HepG2 (cell line): ENCODE measurements at regions not wholly inside any gene's neighbourhood (a gene's known extent, or its start where the extent isn't known, plus 50 kb on each side); places are given as distances from the start of the nearest gene placed in this dataset.

ENCODE experiments used
- ATAC-seq: fragments of 200-7000 bp; cut with Tn5 transposase; 3 replicates; pipeline ENCODE4 v1.9.1; 2020; ENCODE audit warnings: mild to moderate bottlenecking, moderate library complexity
- BruUV-seq: library from RNA; stranded (reverse); fragments of 400-500 nt; replicated peaks from 2 replicates; lab custom pipeline; 2021; lab: Mats Ljungman, UMichigan
- CTCF ChIA-PET: fragments of 300-600 bp; formaldehyde crosslinking; extraction: SDS; loops from one replicate; lab custom pipeline; 2021; ENCODE audit warnings: low total read pairs, inconsistent platforms, low intra/inter-chr PET ratio; lab: Yijun Ruan, JAX
- POLR2A ChIA-PET: fragments of 350-600 bp; sonication (Branson Sonifier 250); formaldehyde crosslinking; loops from one replicate; lab custom pipeline; 2020; ENCODE audit warnings: antibody characterized with exemption, inconsistent platforms; lab: Yijun Ruan, JAX
- DNase-seq: peaks from one replicate; pipeline ENCODE4 v3.0.0-alpha.2; 2015; ENCODE audit warnings: low spot score
- FAIRE-seq: peaks from 3 replicates; lab custom pipeline; 2011; peaks lifted over from hg19 to GRCh38; lab: Jason Lieb, UNC
- H2AFZ ChIP-seq: one replicate; pipeline ENCODE4 v1.6.1; 2011; ENCODE audit warnings: low read length, inconsistent platforms
- H3K27ac ChIP-seq: fragments of 300-600 bp; 3 replicates; pipeline ENCODE4 v1.8.0; 2011; ENCODE audit warnings: mixed run types, mild to moderate bottlenecking, mixed read lengths, low read length, inconsistent platforms; ENCODE audit not compliant: insufficient read depth; ENCODE audit errors: extremely low read length
- H3K27me3 ChIP-seq, 2 experiments: fragments of 200-600 bp in 1 of 2; 2 replicates in 1 of 2; 3 replicates in 1 of 2; pipeline versions ENCODE4 v1.6.0 to v1.8.0; 2011; ENCODE audit warnings: low read length in 2 of 2, mild to moderate bottlenecking in 2 of 2, moderate library complexity in 2 of 2, inconsistent platforms in 1 of 2; ENCODE audit not compliant: insufficient read depth in 2 of 2, control insufficient read depth in 1 of 2
- H3K36me3 ChIP-seq, 2 experiments: fragments of 200-600 bp in 1 of 2; replicated peaks in 1 of 2; 2 replicates in 1 of 2; 3 replicates in 1 of 2; pipeline versions ENCODE4 v1.5.1 to v1.8.0; 2011; ENCODE audit warnings: low read length in 2 of 2, inconsistent platforms in 1 of 2; ENCODE audit not compliant: insufficient read depth in 2 of 2, control insufficient read depth in 1 of 2
- H3K4me1 ChIP-seq: 2 replicates; pipeline ENCODE4 v1.5.1; 2012; ENCODE audit warnings: low read length, inconsistent platforms; ENCODE audit not compliant: insufficient read depth
- H3K4me2 ChIP-seq: 2 replicates; pipeline ENCODE4 v1.6.0; 2011; ENCODE audit warnings: low read depth, low read length, inconsistent platforms
- H3K4me3 ChIP-seq, 3 experiments: fragments of 200-600 bp in 1 of 3; sonication (generic), shearing (Covaris generic) in 1 of 3; replicated peaks in 1 of 3; 2 replicates each; pipeline ENCODE4 v1.5.1; 2011 to 2016; ENCODE audit warnings: low read length in 3 of 3, inconsistent platforms in 2 of 3, low read depth in 2 of 3, mild to moderate bottlenecking in 2 of 3, control low read depth in 1 of 3, mixed read lengths in 1 of 3; ENCODE audit not compliant: insufficient read depth in 1 of 3
- H3K79me2 ChIP-seq: one replicate; pipeline ENCODE4 v1.6.1; 2011; ENCODE audit warnings: low read length, inconsistent platforms; ENCODE audit not compliant: insufficient read depth
- H3K9ac ChIP-seq: 2 replicates; pipeline ENCODE4 v1.6.0; 2011; ENCODE audit warnings: mild to moderate bottlenecking, low read depth, low read length, inconsistent platforms; ENCODE audit not compliant: insufficient read depth
- H3K9me3 ChIP-seq: 2 replicates; pipeline ENCODE4 v1.5.1; 2012; ENCODE audit warnings: mild to moderate bottlenecking, low read length
- H4K20me1 ChIP-seq: 2 replicates; pipeline ENCODE4 v1.6.0; 2011; ENCODE audit warnings: inconsistent platforms, mild to moderate bottlenecking, low read length, moderate library complexity; ENCODE audit not compliant: insufficient read depth
- CEBPB ChIP-seq: IDR thresholded peaks from 2 replicates; pipeline ENCODE4 v1.6.1; 2011; ENCODE audit warnings: low read depth, low read length, improper control_type of control experiment, borderline replicate concordance
- MEIS1 ChIP-seq: sonication (generic); formaldehyde crosslinking; IDR thresholded peaks from 2 replicates; pipeline ENCODE4 v1.9.0; 2021; ENCODE audit warnings: mild to moderate bottlenecking, missing genetic modification reagents, moderate library complexity, borderline replicate concordance
- MYPOP ChIP-seq: sonication (generic); formaldehyde crosslinking; IDR thresholded peaks from 2 replicates; pipeline ENCODE4 v1.8.1; 2023; ENCODE audit warnings: mild to moderate bottlenecking, moderate library complexity, missing genetic modification reagents
- PRPF4 ChIP-seq: fragments of 200-400 bp; formaldehyde crosslinking; IDR thresholded peaks from 2 replicates; pipeline ENCODE4 v1.6.1; 2016; ENCODE audit warnings: low read length, low read depth; ENCODE audit not compliant: poor library complexity, severe bottlenecking
- TEF ChIP-seq: sonication (generic); formaldehyde crosslinking; IDR thresholded peaks from 2 replicates; pipeline ENCODE4 v1.5.0; 2020; ENCODE audit warnings: missing genetic modification reagents
- TMF1 ChIP-seq: sonication (generic); formaldehyde crosslinking; IDR thresholded peaks from 2 replicates; pipeline ENCODE4 v1.8.1; 2022; ENCODE audit warnings: low read depth, missing genetic modification reagents
- ZNF205 ChIP-seq: IDR thresholded peaks from 2 replicates; pipeline ENCODE4 v1.6.1; 2018; ENCODE audit warnings: missing biosample characterization, missing genetic modification reagents
- WGBS: methylation state at CpG from one replicate; pipeline ENCODE4 v1.1.6; 2017; ENCODE audit warnings: low lambda C conversion rate; 5-methylcytosine and 5-hydroxymethylcytosine counted together
- in situ Hi-C: cut with HindIII; loops from 2 replicates; pipeline ENCODE4 v1.10.0; 2017; ENCODE audit warnings: low pct_unique_long_range_greater_than_20kb; ENCODE audit not compliant: extremely low pct_ligation_motif_present
- intact Hi-C: fragments of 100-400 bp; cut with micrococcal nuclease; formaldehyde crosslinking; loops from one replicate; pipeline ENCODE4 v1.10.0; 2022; ENCODE audit not compliant: unreplicated experiment

DNA sequence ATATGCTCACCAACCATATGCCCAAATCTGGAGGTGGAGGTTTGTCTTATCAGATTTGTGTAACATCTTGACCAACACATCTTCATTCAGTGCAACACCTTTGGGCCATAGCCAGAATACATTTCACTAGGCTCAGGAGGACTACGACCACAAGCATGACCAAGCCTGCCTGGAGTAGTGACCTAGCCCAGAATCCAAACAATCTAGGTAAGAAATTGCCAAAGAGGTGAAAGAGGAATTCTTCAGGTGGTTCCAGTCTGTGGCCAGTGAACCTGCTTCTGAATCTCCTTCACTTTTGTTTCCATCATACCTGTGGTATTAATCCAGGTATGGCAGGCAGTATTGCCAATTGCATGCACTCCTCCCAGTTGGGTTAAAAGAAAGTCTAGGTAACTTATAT is 112.8 kb upstream of the RAB18 start (continued):
- TF ChIP-seq TEF (CRISPR knock-in tag), result no peak
- TF ChIP-seq ZNF205 (CRISPR knock-in tag), result no peak
- TF ChIP-seq MEIS1 (CRISPR knock-in tag), result no peak

DNA sequence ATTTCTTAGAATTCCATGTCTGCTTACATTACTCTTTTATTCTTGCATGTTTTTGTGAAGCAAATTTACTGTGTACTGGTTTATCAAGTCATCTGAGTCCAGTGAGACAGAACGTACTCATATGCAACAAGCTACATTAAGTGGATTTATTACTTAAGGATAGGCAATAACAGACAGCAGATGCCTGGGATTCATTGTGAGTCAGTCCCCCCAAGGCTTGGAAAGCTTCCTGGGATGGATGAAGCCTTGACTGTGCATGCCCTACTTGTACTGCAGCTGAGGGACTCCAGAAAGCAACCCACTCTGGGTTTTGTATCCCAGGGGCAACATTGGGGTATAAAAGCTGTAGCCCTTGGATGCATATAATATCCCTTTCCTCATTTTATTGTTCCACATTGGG is 113.4 kb upstream of the RAB18 start:
- intact Hi-C loops, result no loop called here
- Histone ChIP-seq H3K79me2 (no peaks in the 10 kb centered on the region), H3K4me1 (no peaks in the 10 kb centered on the region), H3K36me3 (no peaks in the 10 kb centered on the region), H3K9me3 (peaks cover 11% of the 10 kb centered on the region; the same call in 1 of the 2 replicates), H4K20me1 (no peaks in the 10 kb centered on the region), H3K27ac (no peak overlapping the region), H3K4me3 (no peak overlapping the region), H3K9ac (no peak overlapping the region), H3K4me2 (no peak overlapping the region), H2AFZ (no peak overlapping the region), H3K27me3 (peaks cover 0 to 1% of the 10 kb centered on the region in 2 experiments; a peak in 1 of 5 replicates)
- CTCF ChIA-PET, result no interaction called here
- BruUV-seq, result no TSS peak
- no peak for ATAC-seq
- POLR2A ChIA-PET, result no interaction called here
- no peak for DNase-seq
- in situ Hi-C loops, result no loop called here
- TF ChIP-seq PRPF4 (no peak), TMF1 (no peak)
- no peak for FAIRE-seq
- whole genome bisulfite sequencing, result 0% methylated on average over 1 of the region's 1 CpG

DNA sequence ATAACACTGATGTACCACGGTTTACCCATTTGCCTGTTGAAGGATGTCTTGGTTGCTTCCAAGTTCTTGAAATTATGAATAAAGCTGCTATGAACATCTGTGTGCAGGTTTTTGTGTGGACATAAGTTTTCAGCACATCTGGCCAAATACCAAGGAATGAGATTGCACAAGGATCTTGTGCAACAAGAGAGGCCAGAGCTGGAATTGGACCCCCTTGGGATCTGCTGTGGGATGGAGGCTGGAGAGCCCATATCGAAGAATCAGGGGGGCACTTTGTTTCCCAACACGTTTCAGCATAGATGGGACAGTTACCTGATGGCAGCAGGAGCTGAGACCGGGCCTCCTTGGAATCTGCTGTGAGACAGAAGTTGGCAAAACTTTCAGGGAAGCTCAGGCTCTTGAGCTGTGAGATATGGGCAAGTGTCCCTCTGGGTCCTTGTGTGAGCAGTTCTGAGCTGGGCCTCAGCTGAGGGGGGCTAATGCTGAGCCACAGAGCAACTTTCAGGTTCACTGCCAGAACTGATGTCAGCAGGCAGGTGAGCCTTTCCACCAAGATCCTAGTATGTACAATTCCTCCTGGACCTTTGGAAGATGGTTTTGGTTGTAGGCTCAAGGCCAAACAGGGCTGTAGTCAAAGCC is 115.2 kb upstream of the RAB18 start:
- ATAC-seq (no peak), FAIRE-seq (no peak), DNase-seq (no peak)
- H3K27me3 ChIP-seq, result peaks cover 0 to 1% of the 10 kb centered on the region in 2 experiments; a peak in 2 of 5 replicates
- no peaks in the 10 kb centered on the region for H4K20me1 ChIP-seq
- ChIA-PET CTCF (no interaction called here), POLR2A (no interaction called here)
- peaks cover 3% of the 10 kb centered on the region; the same call in 1 of the 2 replicates for H3K4me1 ChIP-seq
- intact Hi-C loops, result no loop called here
- no peaks in the 10 kb centered on the region for H3K36me3 ChIP-seq
- H2AFZ ChIP-seq, result no peak overlapping the region
- TF ChIP-seq CEBPB (0 out of 2 replicates have a peak, but pooled peaks have one; percentile 6), MYPOP (no peak)
- in situ Hi-C loops, result no loop called here
- no peak overlapping the region for H3K27ac ChIP-seq
- H3K4me3 ChIP-seq, result no peak overlapping the region
- H3K9ac ChIP-seq, result no peak overlapping the region
- 0% methylated on average over 2 of the region's 4 CpGs for WGBS
- no peaks in the 10 kb centered on the region for H3K79me2 ChIP-seq
- H3K4me2 ChIP-seq, result no peak overlapping the region
- H3K9me3 ChIP-seq, result peaks cover 11% of the 10 kb centered on the region; the same call in 1 of the 2 replicates
- BruUV-seq, result no TSS peak
